OCI-LY7 (cell line): ENCODE measurements at regions not wholly inside any gene's neighbourhood (a gene's known extent, or its start where the extent isn't known, plus 50 kb on each side); places are given as distances from the start of the nearest gene placed in this dataset.

Experiments used
- BruUV-seq: library from RNA; stranded (reverse); fragments of 400-500 nt; replicated peaks from 2 replicates; lab custom pipeline; 2021; lab: Mats Ljungman, UMichigan
- CTCF ChIA-PET: fragments of 300-600 bp; sonication (Branson Sonifier 250); formaldehyde crosslinking; loops from one replicate; lab custom pipeline; 2022; ENCODE audit warnings: antibody characterized with exemption; ENCODE audit not compliant: unreplicated experiment; lab: Charles Lee
- POLR2A ChIA-PET: fragments of 300-600 bp; sonication (Branson Sonifier 250); formaldehyde crosslinking; loops from one replicate; lab custom pipeline; 2022; ENCODE audit warnings: antibody characterized with exemption; lab: Charles Lee
- DNase-seq: peaks from one replicate; pipeline ENCODE4 v3.0.0-alpha.2; 2015; ENCODE audit warnings: low spot score
- H2AFZ ChIP-seq: fragments of 200-600 bp; sonication (generic), shearing (Covaris generic); 2 replicates; pipeline ENCODE4 v1.6.1; 2014; ENCODE audit warnings: mild to moderate bottlenecking, antibody characterized with exemption, low read length, moderate library complexity
- H3K27ac ChIP-seq: fragments of 200-600 bp; sonication (generic); 2 replicates; pipeline ENCODE4 v1.5.1; 2014; ENCODE audit warnings: mixed run types, low read depth, mild to moderate bottlenecking, moderate library complexity, low read length, inconsistent platforms; ENCODE audit not compliant: poor library complexity, severe bottlenecking
- H3K36me3 ChIP-seq: fragments of 200-600 bp; sonication (generic); 2 replicates; pipeline ENCODE4 v1.6.1; 2014; ENCODE audit warnings: mild to moderate bottlenecking, antibody characterized with exemption, low read length, moderate library complexity, mixed read lengths; ENCODE audit not compliant: insufficient read depth
- H3K4me1 ChIP-seq: fragments of 200-600 bp; sonication (generic); 2 replicates; pipeline ENCODE4 v1.5.1; 2014; ENCODE audit warnings: mild to moderate bottlenecking, low read length; ENCODE audit not compliant: insufficient read depth, poor library complexity, severe bottlenecking
- H3K4me2 ChIP-seq: fragments of 200-600 bp; sonication (generic); 2 replicates; pipeline ENCODE4 v1.6.1; 2014; ENCODE audit warnings: mild to moderate bottlenecking, low read length
- H3K4me3 ChIP-seq: fragments of 200-600 bp; sonication (generic); 2 replicates; pipeline ENCODE4 v1.5.1; 2014; ENCODE audit warnings: mild to moderate bottlenecking, low read depth, low read length; ENCODE audit not compliant: poor library complexity, severe bottlenecking
- H3K79me2 ChIP-seq: fragments of 200-600 bp; sonication (generic); 2 replicates; pipeline ENCODE4 v1.6.1; 2016; ENCODE audit warnings: low read depth, mild to moderate bottlenecking, low read length, moderate library complexity, mixed read lengths; ENCODE audit not compliant: insufficient read depth
- H3K9me2 ChIP-seq: fragments of 200-600 bp; sonication (generic); 2 replicates; pipeline ENCODE4 v1.6.1; 2016; ENCODE audit warnings: mild to moderate bottlenecking, low read length, mixed read lengths; ENCODE audit not compliant: insufficient read depth
- H3K9me3 ChIP-seq: fragments of 200-600 bp; sonication (generic); 2 replicates; pipeline ENCODE4 v1.6.1; 2014; ENCODE audit warnings: mild to moderate bottlenecking, mixed run types, low read length, mixed read lengths
- H4K20me1 ChIP-seq: fragments of 200-600 bp; sonication (generic); 2 replicates; pipeline ENCODE4 v1.6.1; 2014; ENCODE audit warnings: mild to moderate bottlenecking, antibody characterized with exemption, low read length, moderate library complexity, mixed read lengths; ENCODE audit not compliant: insufficient read depth
- CTCF ChIP-seq: fragments of 200-600 bp; sonication (generic); conservative IDR thresholded peaks from 2 replicates; pipeline ENCODE4 v1.5.1; 2014; ENCODE audit warnings: mild to moderate bottlenecking, antibody characterized with exemption, low read length, moderate library complexity, mixed read lengths
- EZH2phosphoT487 ChIP-seq: fragments of 200-600 bp; sonication (generic); IDR thresholded peaks from 2 replicates; pipeline ENCODE4 v1.6.1; 2018; ENCODE audit warnings: low read depth, borderline replicate concordance, mild to moderate bottlenecking, mixed run types, antibody characterized with exemption, low read length, moderate library complexity, mixed read lengths
- intact Hi-C: fragments of 100-400 bp; cut with micrococcal nuclease; formaldehyde crosslinking; loops from one replicate; pipeline ENCODE4 v1.10.0; 2022; ENCODE audit not compliant: unreplicated experiment

- no peak for TF ChIP-seq EZH2phosphoT487
- TF ChIP-seq CTCF = no peak
- DNase-seq = no peak
- H3K9me2 ChIP-seq = no peaks in the 10 kb centered on the region
- H3K36me3 ChIP-seq = no peaks in the 10 kb centered on the region
- POLR2A ChIA-PET = no interaction called here
- no peaks in the 10 kb centered on the region for H3K9me3 ChIP-seq
- H3K4me1 ChIP-seq = no peaks in the 10 kb centered on the region
- no peak overlapping the region for H2AFZ ChIP-seq
- no TSS peak for BruUV-seq
- no peak overlapping the region for H3K4me3 ChIP-seq
- CTCF ChIA-PET = no interaction called here
- no peaks in the 10 kb centered on the region for H3K79me2 ChIP-seq
- no peaks in the 10 kb centered on the region for H4K20me1 ChIP-seq
- H3K27ac ChIP-seq = no peak overlapping the region
- no peak overlapping the region for H3K4me2 ChIP-seq
- intact Hi-C loops = no loop called here
Measured at GRCh38 chr14:98896449-98896848, 375.5 kb downstream of the BCL11B start.

GRCh38 chr14:98897605-98898309 lies 374.2 kb downstream of the BCL11B start:
- ChIA-PET POLR2A (no interaction called here), CTCF (no interaction called here)
- BruUV-seq = no TSS peak
- H3K9me3 ChIP-seq = no peaks in the 10 kb centered on the region
- no peak overlapping the region for H3K4me2 ChIP-seq
- H3K9me2 ChIP-seq = no peaks in the 10 kb centered on the region
- no peak overlapping the region for H3K4me3 ChIP-seq
- no peaks in the 10 kb centered on the region for H3K4me1 ChIP-seq
- intact Hi-C loops = no loop called here
- DNase-seq = no peak
- no peaks in the 10 kb centered on the region for H3K36me3 ChIP-seq
- H3K79me2 ChIP-seq = no peaks in the 10 kb centered on the region
- no peak overlapping the region for H3K27ac ChIP-seq
- no peak for TF ChIP-seq CTCF
- TF ChIP-seq EZH2phosphoT487 = no peak
- H2AFZ ChIP-seq = no peak overlapping the region
- H4K20me1 ChIP-seq = no peaks in the 10 kb centered on the region

- Histone ChIP-seq H3K79me2 (no peaks in the 10 kb centered on the region), H3K9me3 (no peaks in the 10 kb centered on the region), H3K4me2 (no peak overlapping the region), H3K4me3 (no peak overlapping the region), H3K36me3 (no peaks in the 10 kb centered on the region), H3K27ac (no peak overlapping the region), H3K4me1 (no peaks in the 10 kb centered on the region), H3K9me2 (no peaks in the 10 kb centered on the region), H2AFZ (no peak overlapping the region), H4K20me1 (no peaks in the 10 kb centered on the region)
- TF ChIP-seq CTCF (no peak), EZH2phosphoT487 (no peak)
- no TSS peak for BruUV-seq
- ChIA-PET POLR2A (no interaction called here), CTCF (no interaction called here)
- DNase-seq = no peak
- intact Hi-C loops = no loop called here
Measured at GRCh38 chr14:98899441-98899840, 372.6 kb downstream of the BCL11B start.
